H1 (cell line): ENCODE measurements at regions not wholly inside any gene's neighbourhood (a gene's known extent, or its start where the extent isn't known, plus 50 kb on each side); places are given as distances from the start of the nearest gene placed in this dataset.

Experiments
- CEBPB ChIP-seq: IDR thresholded peaks from 2 replicates; pipeline ENCODE4 v1.6.1; 2012; ENCODE audit warnings: low read depth, low read length
- CHD1 ChIP-seq: IDR thresholded peaks from 2 replicates; pipeline ENCODE4 v1.6.1; 2012; ENCODE audit warnings: low read depth, low read length, improper control_type of control experiment
- CTCF ChIP-seq, 3 experiments: IDR thresholded peaks; 1 replicate in 2 of 3; 2 replicates in 1 of 3; pipeline versions ENCODE4 v1.5.1 to v1.6.1; 2011; ENCODE audit warnings: low read length in 3 of 3, mild to moderate bottlenecking in 3 of 3, inconsistent platforms in 2 of 3, low read depth in 1 of 3, moderate library complexity in 1 of 3; ENCODE audit not compliant: insufficient read depth in 1 of 3; ENCODE audit errors: control extremely low read depth in 1 of 3
- EZH2 ChIP-seq: fragments of 200-600 bp; sonication (generic); IDR thresholded peaks from 2 replicates; pipeline ENCODE4 v1.7.1; 2012; ENCODE audit warnings: low read depth, mild to moderate bottlenecking, moderate library complexity, low read length, inconsistent platforms; ENCODE audit not compliant: severe bottlenecking
- SP1 ChIP-seq: IDR thresholded peaks from 2 replicates; pipeline ENCODE4 v1.6.1; 2011; ENCODE audit warnings: low read depth, low read length

DNA sequence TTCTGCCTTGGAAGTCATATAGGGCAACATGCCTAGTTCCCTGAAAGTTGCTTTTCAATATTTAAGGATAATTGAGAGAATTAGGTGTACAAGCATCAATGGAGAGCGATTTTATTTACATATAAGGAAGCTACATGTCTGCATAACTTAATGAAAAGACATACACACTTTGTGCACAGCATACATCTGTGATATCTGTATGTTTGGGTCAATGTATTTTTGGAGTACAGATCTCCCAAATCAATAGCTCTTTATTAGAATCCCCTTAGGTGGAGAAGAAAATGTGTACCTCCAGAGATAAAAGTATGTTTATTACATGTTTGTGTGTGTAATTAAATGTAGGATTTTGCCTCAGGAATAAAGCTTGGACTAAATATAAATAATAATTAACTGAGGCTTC is 373.7 kb upstream of the CCNH start:
- TF ChIP-seq CEBPB: no peak
- TF ChIP-seq CTCF (IDR thresholded peaks at IDR 0.05; ENCODE audit: control extremely low read depth in 1 of 3, insufficient read depth in 1 of 3, low read depth in 1 of 3, low read length in 3 of 3): no peak
- no peak for TF ChIP-seq EZH2
- TF ChIP-seq SP1: no peak
- TF ChIP-seq CHD1: no peak
